SK-N-SH (cell line): ENCODE measurements at regions not wholly inside any gene's neighbourhood (a gene's known extent, or its start where the extent isn't known, plus 50 kb on each side); places are given as distances from the start of the nearest gene placed in this dataset.

Source experiments
- ELF1 ChIP-seq: IDR thresholded peaks from 2 replicates; pipeline ENCODE4 v1.4.0; 2012
- EP300 ChIP-seq, 2 experiments: IDR thresholded peaks; 2 replicates each; pipeline versions ENCODE4 v1.4.0 to v1.6.1; 2012; ENCODE audit warnings: borderline replicate concordance in 1 of 2, low read depth in 1 of 2, low read length in 1 of 2
- EZH2phosphoT487 ChIP-seq: fragments of 200-600 bp; sonication (generic); IDR thresholded peaks from 2 replicates; pipeline ENCODE4 v1.6.1; 2017; ENCODE audit warnings: low read depth, mixed run types, mild to moderate bottlenecking, antibody characterized with exemption, moderate library complexity, borderline replicate concordance
- FOXJ3 ChIP-seq: sonication (generic); formaldehyde crosslinking; IDR thresholded peaks from 2 replicates; pipeline ENCODE4 v1.5.1; 2020; ENCODE audit warnings: mild to moderate bottlenecking, missing genetic modification reagents
- JUND ChIP-seq: IDR thresholded peaks from 2 replicates; pipeline ENCODE4 v1.4.0; 2012
- MEF2A ChIP-seq: IDR thresholded peaks from 2 replicates; pipeline ENCODE4 v1.4.0; 2012; ENCODE audit warnings: low read depth, borderline replicate concordance
- MXI1 ChIP-seq: IDR thresholded peaks from 2 replicates; pipeline ENCODE4 v1.6.1; 2012; ENCODE audit warnings: mild to moderate bottlenecking, low read depth, low read length, improper control_type of control experiment
- NFIC ChIP-seq: IDR thresholded peaks from 2 replicates; pipeline ENCODE4 v1.4.0; 2012; ENCODE audit warnings: borderline replicate concordance
- POLR2AphosphoS5 ChIP-seq: IDR thresholded peaks from 2 replicates; pipeline ENCODE4 v1.6.1; 2012; ENCODE audit warnings: low read depth, low read length
- RCOR1 ChIP-seq: fragments of 150-350 bp; IDR thresholded peaks from 2 replicates; pipeline ENCODE4 v1.6.1; 2017; ENCODE audit warnings: antibody characterized with exemption, low read length
- SMC3 ChIP-seq: IDR thresholded peaks from 2 replicates; pipeline ENCODE4 v1.6.1; 2012; ENCODE audit warnings: low read depth, low read length, improper control_type of control experiment
- TF ChIP-seq, protein P1 (sequence below): fragments of 200-600 bp; sonication (generic); IDR thresholded peaks from 2 replicates; pipeline ENCODE4 v1.6.1; 2017; ENCODE audit warnings: antibody characterized with exemption, mild to moderate bottlenecking, moderate library complexity
- TF ChIP-seq, protein P2 (sequence below): IDR thresholded peaks from 2 replicates; pipeline ENCODE4 v1.4.0; 2012; ENCODE audit warnings: low read depth
- TF ChIP-seq, protein P3 (sequence below): IDR thresholded peaks from 2 replicates; pipeline ENCODE4 v1.6.1; 2012; ENCODE audit warnings: mild to moderate bottlenecking, low read depth, low read length, moderate library complexity

DNA sequence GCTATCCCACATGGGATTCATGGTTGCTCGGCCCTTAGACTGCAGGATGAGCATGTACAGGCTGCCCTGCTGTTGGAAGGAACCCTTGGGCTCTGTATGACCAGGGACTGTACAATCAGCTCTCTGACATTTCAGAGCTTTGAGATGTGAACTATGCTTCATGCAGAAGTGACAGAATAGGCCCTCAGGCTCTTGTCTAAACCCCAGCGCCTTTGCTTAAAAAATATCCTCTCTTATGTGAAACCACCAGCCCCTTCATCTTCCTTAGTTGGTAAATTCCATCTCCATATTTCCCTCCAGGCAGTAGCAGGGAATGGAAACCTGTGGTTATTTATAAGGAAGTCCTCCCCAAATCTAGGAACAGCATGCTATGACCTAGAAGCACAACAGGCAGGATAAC is 78.9 kb upstream of the PLET1 start:
- no peak for TF ChIP-seq MXI1
- TF ChIP-seq, protein P1, sequence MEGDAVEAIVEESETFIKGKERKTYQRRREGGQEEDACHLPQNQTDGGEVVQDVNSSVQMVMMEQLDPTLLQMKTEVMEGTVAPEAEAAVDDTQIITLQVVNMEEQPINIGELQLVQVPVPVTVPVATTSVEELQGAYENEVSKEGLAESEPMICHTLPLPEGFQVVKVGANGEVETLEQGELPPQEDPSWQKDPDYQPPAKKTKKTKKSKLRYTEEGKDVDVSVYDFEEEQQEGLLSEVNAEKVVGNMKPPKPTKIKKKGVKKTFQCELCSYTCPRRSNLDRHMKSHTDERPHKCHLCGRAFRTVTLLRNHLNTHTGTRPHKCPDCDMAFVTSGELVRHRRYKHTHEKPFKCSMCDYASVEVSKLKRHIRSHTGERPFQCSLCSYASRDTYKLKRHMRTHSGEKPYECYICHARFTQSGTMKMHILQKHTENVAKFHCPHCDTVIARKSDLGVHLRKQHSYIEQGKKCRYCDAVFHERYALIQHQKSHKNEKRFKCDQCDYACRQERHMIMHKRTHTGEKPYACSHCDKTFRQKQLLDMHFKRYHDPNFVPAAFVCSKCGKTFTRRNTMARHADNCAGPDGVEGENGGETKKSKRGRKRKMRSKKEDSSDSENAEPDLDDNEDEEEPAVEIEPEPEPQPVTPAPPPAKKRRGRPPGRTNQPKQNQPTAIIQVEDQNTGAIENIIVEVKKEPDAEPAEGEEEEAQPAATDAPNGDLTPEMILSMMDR = no peak
- TF ChIP-seq, protein P2, sequence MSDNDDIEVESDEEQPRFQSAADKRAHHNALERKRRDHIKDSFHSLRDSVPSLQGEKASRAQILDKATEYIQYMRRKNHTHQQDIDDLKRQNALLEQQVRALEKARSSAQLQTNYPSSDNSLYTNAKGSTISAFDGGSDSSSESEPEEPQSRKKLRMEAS = no peak
- no peak for TF ChIP-seq RCOR1
- no peak for TF ChIP-seq NFIC
- TF ChIP-seq SMC3 = no peak
- TF ChIP-seq POLR2AphosphoS5 = no peak
- TF ChIP-seq ELF1 = no peak
- no peak for TF ChIP-seq FOXJ3 (CRISPR knock-in tag)
- TF ChIP-seq EP300 (IDR thresholded peaks at IDR 0.05; ENCODE audit: borderline replicate concordance in 1 of 2, low read depth in 1 of 2, low read length in 1 of 2) = no peak
- TF ChIP-seq JUND = no peak
- no peak for TF ChIP-seq EZH2phosphoT487
- TF ChIP-seq, protein P3, sequence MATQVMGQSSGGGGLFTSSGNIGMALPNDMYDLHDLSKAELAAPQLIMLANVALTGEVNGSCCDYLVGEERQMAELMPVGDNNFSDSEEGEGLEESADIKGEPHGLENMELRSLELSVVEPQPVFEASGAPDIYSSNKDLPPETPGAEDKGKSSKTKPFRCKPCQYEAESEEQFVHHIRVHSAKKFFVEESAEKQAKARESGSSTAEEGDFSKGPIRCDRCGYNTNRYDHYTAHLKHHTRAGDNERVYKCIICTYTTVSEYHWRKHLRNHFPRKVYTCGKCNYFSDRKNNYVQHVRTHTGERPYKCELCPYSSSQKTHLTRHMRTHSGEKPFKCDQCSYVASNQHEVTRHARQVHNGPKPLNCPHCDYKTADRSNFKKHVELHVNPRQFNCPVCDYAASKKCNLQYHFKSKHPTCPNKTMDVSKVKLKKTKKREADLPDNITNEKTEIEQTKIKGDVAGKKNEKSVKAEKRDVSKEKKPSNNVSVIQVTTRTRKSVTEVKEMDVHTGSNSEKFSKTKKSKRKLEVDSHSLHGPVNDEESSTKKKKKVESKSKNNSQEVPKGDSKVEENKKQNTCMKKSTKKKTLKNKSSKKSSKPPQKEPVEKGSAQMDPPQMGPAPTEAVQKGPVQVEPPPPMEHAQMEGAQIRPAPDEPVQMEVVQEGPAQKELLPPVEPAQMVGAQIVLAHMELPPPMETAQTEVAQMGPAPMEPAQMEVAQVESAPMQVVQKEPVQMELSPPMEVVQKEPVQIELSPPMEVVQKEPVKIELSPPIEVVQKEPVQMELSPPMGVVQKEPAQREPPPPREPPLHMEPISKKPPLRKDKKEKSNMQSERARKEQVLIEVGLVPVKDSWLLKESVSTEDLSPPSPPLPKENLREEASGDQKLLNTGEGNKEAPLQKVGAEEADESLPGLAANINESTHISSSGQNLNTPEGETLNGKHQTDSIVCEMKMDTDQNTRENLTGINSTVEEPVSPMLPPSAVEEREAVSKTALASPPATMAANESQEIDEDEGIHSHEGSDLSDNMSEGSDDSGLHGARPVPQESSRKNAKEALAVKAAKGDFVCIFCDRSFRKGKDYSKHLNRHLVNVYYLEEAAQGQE = no peak
- no peak for TF ChIP-seq MEF2A
